ENCODE measurements at regions not wholly inside any gene's neighbourhood (a gene's known extent, or its start where the extent isn't known, plus 50 kb on each side); places are given as distances from the start of the nearest gene placed in this dataset.

- Histone ChIP-seq H3K27me3 (no peaks in the 10 kb centered on the region), H3K4me1 (peaks cover 0 to 5% (median 2%) of the 10 kb centered on the region in 4 donors), H3K9me3 (peaks cover 0 to 13% (median 6%) of the 10 kb centered on the region in 4 donors), H3K36me3 (no peaks in the 10 kb centered on the region), H3K27ac (no peak overlapping the region), H3K4me3 (no peak overlapping the region)
- no peak for TF ChIP-seq EP300 (IDR thresholded peaks at IDR 0.05)
- no peak for TF ChIP-seq POLR2A (IDR thresholded peaks at IDR 0.05)
- no peak for TF ChIP-seq POLR2AphosphoS5 (IDR thresholded peaks at IDR 0.05)
- no peak for TF ChIP-seq CTCF (IDR thresholded peaks at IDR 0.05)
- no peak for DNase-seq
- WGBS, 5 donors, result 56 to 83% (median 73%) methylated on average over 1 of the region's 1 CpG
- intact Hi-C loops (cut with DNase I; ENCODE audit: low total_unique reads), result no loop called here
These were observed 53.5 kb upstream of the CCN2 start for GRCh38 chr6:132004668-132005067.

GRCh38 chr6:132003516-132004178, 52.5 kb upstream of the CCN2 start:
- no peak for DNase-seq
- peaks cover 0 to 13% (median 6%) of the 10 kb centered on the region in 4 donors for H3K9me3 ChIP-seq
- 93 to 99% (median 96%) methylated on average over 7 of the region's 7 CpGs for WGBS, 5 donors
- no peak overlapping the region for H3K4me3 ChIP-seq
- H3K27me3 ChIP-seq, result no peaks in the 10 kb centered on the region
- intact Hi-C loops (cut with DNase I; ENCODE audit: low total_unique reads), result no loop called here
- H3K36me3 ChIP-seq, result no peaks in the 10 kb centered on the region
- peaks cover 0 to 4% (median 2%) of the 10 kb centered on the region in 4 donors for H3K4me1 ChIP-seq
- no peak overlapping the region for H3K27ac ChIP-seq
- TF ChIP-seq POLR2AphosphoS5 (IDR thresholded peaks at IDR 0.05) (no peak), EP300 (IDR thresholded peaks at IDR 0.05) (no peak), CTCF (IDR thresholded peaks at IDR 0.05) (no peak), POLR2A (IDR thresholded peaks at IDR 0.05) (no peak)

Small RNAs in the stretch of these regions (small RNA-seq; reads per million reads assigned to genes)
- gene MIR548AJ1, result 0 reads per million in 4 donors

All from stomach (tissue), 8 donors.